ENCODE measurements at regions not wholly inside any gene's neighbourhood (a gene's known extent, or its start where the extent isn't known, plus 50 kb on each side); places are given as distances from the start of the nearest gene placed in this dataset.
"Not testable (repeated sequence)": the region's sequence is repeated elsewhere in the genome, so short reads cannot be mapped to it uniquely, and the experiment has no call there.

DNA sequence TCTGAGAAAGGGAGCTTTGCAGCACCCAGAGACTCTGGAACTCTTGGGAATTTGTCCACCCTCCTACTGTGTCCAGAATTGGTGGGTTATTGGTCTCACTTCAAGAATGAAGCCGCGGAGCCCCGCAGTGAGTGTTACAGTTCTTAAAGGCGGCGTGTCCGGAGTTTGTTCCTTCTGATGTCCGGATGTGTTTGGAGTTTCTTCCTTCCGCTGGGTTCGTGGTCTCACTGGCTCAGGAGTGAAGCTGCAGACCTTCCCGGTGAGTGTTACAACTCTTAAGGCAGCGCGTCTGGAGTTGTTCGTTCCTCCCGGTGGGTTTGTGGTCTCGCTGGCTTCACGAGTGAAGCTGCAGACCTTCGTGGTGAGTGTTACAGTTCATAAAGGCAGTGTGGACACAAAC lies 824.7 kb downstream of the LRRTM4 start:
- DNase-seq: not testable (repeated sequence)

DNA sequence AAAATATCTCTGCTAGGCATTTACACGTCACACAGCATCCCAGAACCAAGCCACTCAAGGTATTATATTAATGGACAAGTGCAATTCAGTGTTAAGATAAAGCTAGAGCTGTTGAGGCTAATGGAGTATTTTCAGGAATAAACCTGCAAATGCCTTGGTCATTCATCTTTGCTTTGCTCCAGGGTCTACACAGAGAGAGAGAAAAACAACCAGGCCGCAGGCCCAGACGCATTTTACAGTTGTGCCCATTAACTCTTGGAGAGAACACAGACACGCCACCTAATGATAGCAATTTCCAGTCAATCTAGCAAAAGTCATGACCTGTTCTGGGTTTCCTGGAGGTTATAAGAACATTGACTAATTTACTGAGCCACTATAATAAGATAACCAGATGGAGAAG lies 829.3 kb downstream of the LRRTM4 start:
- no peak for DNase-seq

- no peak for DNase-seq
Measured at GRCh38 chr2:76688732-76689131, 833.4 kb downstream of the LRRTM4 start.

- no peak for DNase-seq
Measured at GRCh38 chr2:76687923-76688322, 834.3 kb downstream of the LRRTM4 start.

GRCh38 chr2:76684756-76685155 lies 837.4 kb downstream of the LRRTM4 start:
- no peak for DNase-seq

GRCh38 chr2:76679025-76679396 lies 843.2 kb downstream of the LRRTM4 start:
- no peak for DNase-seq

GRCh38 chr2:76678383-76679024 lies 843.7 kb downstream of the LRRTM4 start:
- DNase-seq: no peak

GRCh38 chr2:76675212-76675611 lies 847.0 kb downstream of the LRRTM4 start:
- no peak for DNase-seq

DNA sequence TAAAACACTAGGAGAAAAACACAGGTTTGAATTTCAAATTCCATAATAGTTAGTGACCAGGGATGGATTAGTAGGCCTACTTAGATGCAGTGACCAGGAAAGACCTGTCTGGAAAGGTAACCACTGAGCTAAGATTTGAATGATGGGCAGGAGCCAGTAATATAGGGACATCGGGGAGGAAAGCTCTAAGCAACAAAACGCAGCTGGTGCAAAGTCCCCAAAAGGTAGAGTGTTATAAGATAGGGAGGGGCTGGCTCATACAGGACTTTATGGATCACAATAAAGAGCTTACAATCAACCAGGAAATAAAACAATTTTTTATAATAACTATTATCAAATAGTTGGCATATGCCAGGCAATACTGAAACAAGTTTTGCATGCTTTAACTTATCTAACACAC lies 849.4 kb downstream of the LRRTM4 start:
- DNase-seq: no peak

DNA sequence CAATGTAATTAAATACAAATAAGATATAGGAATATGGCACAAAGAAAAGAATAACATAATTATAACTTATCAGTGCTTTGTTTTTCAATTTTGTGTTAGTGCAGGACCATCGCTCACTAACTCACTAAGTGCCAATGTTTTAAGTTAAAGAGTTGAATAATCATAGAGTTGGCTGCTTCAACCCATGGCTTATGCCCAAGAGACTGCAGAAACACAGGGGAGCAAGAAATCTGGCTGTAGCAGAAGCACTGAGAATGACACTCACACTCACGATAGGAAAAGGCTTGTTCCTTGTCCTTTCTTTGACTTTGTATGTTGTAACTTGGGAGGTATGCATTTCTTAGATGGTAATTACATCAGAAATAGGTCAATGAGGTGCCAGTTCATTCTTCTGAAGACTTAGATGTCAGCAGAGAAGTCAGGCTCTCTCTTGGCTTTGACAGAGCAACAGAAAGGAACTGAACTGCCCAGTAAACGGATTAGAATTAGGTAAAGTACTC lies 852.2 kb downstream of the LRRTM4 start:
- no peak for DNase-seq

GRCh38 chr2:76668279-76668678 lies 853.9 kb downstream of the LRRTM4 start:
- DNase-seq: no peak

DNA sequence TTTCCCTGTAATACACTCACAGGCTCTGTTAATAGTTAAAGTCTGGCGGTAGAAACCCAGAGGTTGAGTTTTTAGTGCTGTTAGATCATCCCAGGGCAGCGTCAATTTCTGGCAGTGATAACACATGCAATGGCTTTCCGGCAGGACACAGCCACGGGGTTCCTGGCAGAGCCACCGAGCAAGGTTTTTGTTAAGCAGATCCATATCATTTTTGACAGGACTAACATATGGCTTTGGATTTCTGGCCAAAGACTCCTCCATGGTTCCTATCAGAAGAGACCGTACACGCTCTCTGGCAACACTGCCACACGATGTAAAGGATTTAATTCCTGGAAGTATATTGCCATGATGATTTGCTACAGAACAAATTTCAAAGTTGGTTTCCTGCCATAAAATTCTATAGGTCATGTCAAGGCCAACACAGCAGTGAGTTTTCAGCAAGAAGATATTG lies 854.3 kb downstream of the LRRTM4 start:
- DNase-seq: no peak

DNA sequence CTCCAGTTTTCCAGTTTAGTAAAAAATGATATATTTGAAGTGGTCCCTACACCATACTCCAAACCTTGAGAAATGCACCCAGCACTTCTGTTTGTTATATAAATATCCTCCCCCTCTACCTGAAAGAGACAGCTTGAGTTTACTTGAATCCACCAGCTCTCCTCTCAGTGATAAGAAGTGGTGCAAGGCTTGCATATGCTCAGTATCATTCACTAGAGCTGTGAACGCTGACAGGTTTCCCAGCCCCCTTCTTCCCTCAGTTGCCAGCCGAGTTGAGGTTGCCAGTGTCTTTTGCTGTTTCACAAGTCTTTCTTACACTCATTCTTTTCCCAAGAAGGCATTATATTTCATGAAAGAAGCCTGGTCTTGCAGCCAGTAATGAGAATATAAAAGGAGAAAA lies 880.0 kb downstream of the LRRTM4 start:
- no peak for DNase-seq

DNA sequence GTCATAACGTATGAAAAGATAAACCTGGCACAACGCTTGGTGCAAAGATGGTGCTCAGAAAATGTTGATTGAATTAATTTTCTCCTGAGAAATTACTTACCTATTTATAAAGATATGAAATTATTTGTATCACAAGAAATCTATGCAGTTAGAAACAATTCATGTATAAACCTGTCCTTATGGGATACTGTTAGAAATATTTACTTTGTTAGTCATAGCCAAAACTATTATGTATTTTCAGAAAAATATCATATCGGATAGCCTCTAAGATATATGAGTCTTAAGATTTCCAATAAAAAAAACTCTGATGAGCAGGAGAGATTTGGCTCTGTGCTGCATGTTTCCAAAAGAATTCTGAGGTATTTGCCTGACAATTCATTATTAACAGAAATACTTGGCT lies 880.7 kb downstream of the LRRTM4 start:
- DNase-seq: no peak

DNA sequence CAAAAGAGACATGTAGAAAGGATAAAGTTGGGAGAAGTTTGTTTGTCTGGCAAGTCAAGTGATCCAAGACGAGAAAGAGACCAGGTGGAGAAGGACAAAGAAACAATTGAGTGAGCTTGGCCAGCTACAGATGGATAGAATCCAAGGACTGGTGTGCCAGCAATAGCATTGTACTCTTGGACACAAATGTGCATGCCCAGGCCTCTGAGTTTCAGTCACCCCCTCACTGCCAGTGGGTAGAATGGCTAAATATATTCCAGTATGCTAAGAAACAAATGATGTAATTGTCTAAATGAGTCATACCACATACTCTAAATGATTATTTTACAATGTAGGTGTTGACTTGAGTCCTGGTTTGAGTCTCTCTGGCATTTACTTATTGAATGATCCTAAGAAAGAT lies 881.3 kb downstream of the LRRTM4 start:
- no peak for DNase-seq

GRCh38 chr2:76639171-76639680 lies 883.0 kb downstream of the LRRTM4 start:
- DNase-seq: no peak

DNA sequence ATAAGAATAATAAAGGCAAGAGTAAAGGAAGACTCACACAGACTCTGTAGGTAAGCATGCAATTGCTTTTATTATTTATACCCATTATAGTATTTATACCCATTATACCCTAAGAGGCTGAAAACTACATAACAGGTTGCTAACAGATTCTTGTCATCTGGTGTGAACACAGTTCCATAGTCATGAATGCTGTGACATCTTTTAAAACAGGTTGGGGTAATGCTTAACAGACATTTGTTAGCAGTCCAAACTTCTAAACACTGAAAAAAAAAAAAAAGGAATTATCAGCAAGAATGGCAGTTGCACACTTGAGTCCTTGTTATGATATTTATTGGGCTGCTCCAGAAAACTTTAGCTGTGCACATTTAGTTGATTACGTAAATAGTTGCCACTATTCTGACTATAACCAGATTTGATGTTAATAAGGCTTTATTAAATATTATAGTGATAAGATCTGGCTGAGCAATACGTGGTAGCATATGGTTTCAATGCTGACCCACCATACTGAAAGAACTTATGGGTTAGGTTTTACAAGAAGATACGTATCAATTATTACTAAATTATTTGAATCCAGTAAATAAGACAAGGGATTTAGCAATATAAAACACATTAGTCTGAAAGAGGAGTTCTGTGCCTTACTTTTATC lies 888.8 kb downstream of the LRRTM4 start:
- no peak for DNase-seq

- no peak for DNase-seq
Measured at GRCh38 chr2:76625101-76625500, 897.1 kb downstream of the LRRTM4 start.

DNA sequence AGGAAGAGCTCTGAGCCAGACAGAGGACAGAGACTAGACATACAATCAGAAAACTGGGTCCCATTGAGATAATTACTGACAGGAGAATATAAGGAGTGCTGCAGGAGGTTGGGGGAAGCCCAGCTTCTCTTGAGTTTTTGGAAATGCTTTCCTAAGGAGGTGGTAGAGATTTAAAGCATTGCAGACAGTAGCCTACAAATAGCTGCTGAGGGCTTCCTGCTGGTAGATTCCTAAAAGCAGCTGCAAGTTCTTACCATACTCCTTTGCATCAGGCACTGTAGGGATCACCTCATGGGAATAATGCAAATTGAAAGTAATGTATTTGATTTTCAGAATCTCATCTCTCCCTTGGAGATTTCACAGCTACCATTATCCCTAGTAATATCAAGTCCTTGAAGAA lies 902.6 kb upstream of the GCFC2 start:
- DNase-seq: no peak

- DNase-seq: no peak
Measured at GRCh38 chr2:76612764-76613163, 902.0 kb upstream of the GCFC2 start.

DNA sequence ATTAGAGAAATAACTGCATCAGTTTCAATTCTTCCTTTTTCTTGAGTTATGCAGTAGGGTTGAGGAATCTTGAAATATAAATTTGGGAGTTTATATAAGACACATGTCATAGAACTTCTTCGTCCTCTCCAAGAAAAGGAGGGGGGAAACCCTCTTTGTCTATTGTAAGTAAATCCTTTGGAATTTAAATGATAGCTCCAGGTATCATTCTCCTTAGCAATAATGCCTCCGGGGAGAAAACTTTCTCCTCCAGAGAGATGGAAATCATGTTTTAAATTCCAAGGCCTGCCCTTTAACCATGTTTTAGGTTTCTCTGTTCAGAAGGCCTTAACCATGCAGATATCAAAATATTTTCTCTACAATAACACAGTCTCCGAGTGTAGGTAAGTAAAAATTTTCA lies 899.7 kb upstream of the GCFC2 start:
- no peak for DNase-seq

DNA sequence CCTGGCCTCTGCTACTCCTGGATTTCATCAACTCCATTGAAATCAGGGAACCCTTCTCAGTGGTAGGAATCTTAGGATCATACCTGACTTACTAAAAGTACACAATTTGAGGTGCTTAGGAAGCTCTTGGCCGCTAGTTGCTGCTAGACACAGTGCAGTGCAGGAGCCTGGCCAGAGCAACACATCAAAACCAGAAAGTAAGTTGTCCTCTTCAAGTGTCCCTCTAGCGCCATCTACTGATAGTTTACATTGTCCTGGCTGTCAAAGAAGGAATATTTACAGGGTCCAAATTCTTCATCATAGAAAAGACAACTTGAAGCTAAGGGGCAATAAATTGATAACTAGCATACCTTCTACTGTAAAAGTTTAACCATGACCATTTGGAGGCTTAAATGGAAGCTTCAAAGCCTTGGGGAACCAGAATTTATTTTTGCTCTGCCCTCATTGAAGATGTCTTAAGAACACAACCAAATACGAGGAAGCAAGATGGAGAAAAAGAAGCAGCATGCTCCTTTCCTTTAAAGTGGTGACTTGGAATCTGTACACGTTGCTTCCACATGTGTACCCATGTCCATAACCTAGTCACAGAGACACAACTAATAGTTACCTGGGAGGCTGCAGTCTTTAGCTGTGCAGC lies 889.1 kb upstream of the GCFC2 start:
- DNase-seq: peak; percentile 69

- no peak for DNase-seq
Measured at GRCh38 chr2:76584474-76584873, 873.8 kb upstream of the GCFC2 start.

DNA sequence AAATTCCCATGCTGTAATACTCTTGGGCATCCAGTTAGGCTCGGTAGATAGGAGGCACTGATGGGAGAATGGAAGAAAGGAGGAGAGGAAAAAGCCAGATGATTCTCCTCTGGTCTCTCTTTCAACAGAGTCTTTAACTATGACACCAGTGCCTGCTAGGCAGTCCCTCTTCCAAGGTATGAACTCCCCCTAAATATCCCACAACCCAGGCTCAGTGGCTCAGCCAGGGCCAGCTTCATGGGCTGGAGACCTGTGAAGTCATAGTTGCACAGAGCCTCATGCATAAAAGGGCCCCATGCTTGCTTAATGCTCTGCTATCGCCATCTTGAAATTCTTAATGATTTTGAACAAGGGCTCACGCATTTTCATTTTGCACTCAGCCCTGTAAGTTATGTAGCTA lies 869.2 kb upstream of the GCFC2 start:
- DNase-seq: no peak

All from activated CD4-positive, alpha-beta T cell treated with anti-CD3 and anti-CD28 coated beads, Interleukin-2, Interleukin-6, amounts not matched to agents 100 ng/mL and 50 ng/mL, durations not matched to agents 16 hours and 8 hours (primary cell).